K562 (cell line): ENCODE measurements at regions not wholly inside any gene's neighbourhood (a gene's known extent, or its start where the extent isn't known, plus 50 kb on each side); places are given as distances from the start of the nearest gene placed in this dataset.

Experiments used
- ATF1 ChIP-seq, 2 experiments: fragments of 450-650 bp in 1 of 2; IDR thresholded peaks; 2 replicates each; pipeline ENCODE4 v1.6.1; 2016; ENCODE audit warnings: missing compliant biosample characterization in 1 of 2, missing genetic modification characterization in 1 of 2
- E2F1 ChIP-seq: sonication (generic); formaldehyde crosslinking; IDR thresholded peaks from 2 replicates; pipeline ENCODE4 v1.8.1; 2023; ENCODE audit warnings: mild to moderate bottlenecking, missing genetic modification reagents, moderate library complexity
- FOXP1 ChIP-seq: sonication (generic); formaldehyde crosslinking; IDR thresholded peaks from 2 replicates; pipeline ENCODE4 v1.8.0; 2022; ENCODE audit warnings: mild to moderate bottlenecking, missing genetic modification reagents
- LCOR ChIP-seq: sonication (generic); formaldehyde crosslinking; IDR thresholded peaks from 2 replicates; pipeline ENCODE4 v1.8.0; 2022; ENCODE audit warnings: mild to moderate bottlenecking, missing genetic modification reagents
- NR2F6 ChIP-seq: fragments of 450-650 bp; formaldehyde crosslinking; IDR thresholded peaks from 2 replicates; pipeline ENCODE4 v1.4.0; 2020; ENCODE audit warnings: mild to moderate bottlenecking
- RFX5 ChIP-seq: IDR thresholded peaks from 2 replicates; pipeline ENCODE4 v1.6.1; 2011; ENCODE audit warnings: low read depth, mild to moderate bottlenecking, improper control_type of control experiment, low read length
- TEAD4 ChIP-seq, 2 experiments: sonication (generic) in 1 of 2; formaldehyde crosslinking in 1 of 2; IDR thresholded peaks; 2 replicates each; pipeline versions ENCODE4 v1.6.1 to v1.8.0; 2012 to 2022; ENCODE audit warnings: borderline replicate concordance in 1 of 2, inconsistent platforms in 1 of 2, low read length in 1 of 2, mild to moderate bottlenecking in 1 of 2, missing genetic modification reagents in 1 of 2
- ZBTB11 ChIP-seq, 3 experiments: fragments of 200-800 bp in 1 of 3; fragments of 250-450 bp in 1 of 3; fragments of 450-650 bp in 1 of 3; sonication (Bioruptor Pico) in 1 of 3; sonication (Bioruptor generic) in 1 of 3; formaldehyde crosslinking in 1 of 3; IDR thresholded peaks; 2 replicates each; pipeline versions ENCODE4 v1.6.1 to v1.8.0; 2016 to 2022; ENCODE audit warnings: mild to moderate bottlenecking in 2 of 3, missing genetic modification characterization in 2 of 3, missing compliant biosample characterization in 1 of 3, moderate library complexity in 1 of 3

- TF ChIP-seq RFX5 (no peak), LCOR (CRISPR knock-in tag) (no peak), FOXP1 (no peak), TEAD4 (IDR thresholded peaks at IDR 0.05; ENCODE audit: low read length) (no peak), TEAD4 (CRISPR knock-in tag; IDR thresholded peaks at IDR 0.05; ENCODE audit: borderline replicate concordance) (no peak), ZBTB11 (CRISPR knock-in tag; IDR thresholded peaks at IDR 0.05) (no peak), E2F1 (CRISPR knock-in tag) (no peak), ATF1 (CRISPR knock-in tag; IDR thresholded peaks at IDR 0.05) (no peak), ATF1 (tag; IDR thresholded peaks at IDR 0.05) (no peak), NR2F6 (CRISPR knock-in tag) (no peak)
These were observed 167.3 kb upstream of the AVPR1A start for GRCh38 chr12:63318313-63318712.
